ENCODE measurements at regions not wholly inside any gene's neighbourhood (a gene's known extent, or its start where the extent isn't known, plus 50 kb on each side); places are given as distances from the start of the nearest gene placed in this dataset.

DNA sequence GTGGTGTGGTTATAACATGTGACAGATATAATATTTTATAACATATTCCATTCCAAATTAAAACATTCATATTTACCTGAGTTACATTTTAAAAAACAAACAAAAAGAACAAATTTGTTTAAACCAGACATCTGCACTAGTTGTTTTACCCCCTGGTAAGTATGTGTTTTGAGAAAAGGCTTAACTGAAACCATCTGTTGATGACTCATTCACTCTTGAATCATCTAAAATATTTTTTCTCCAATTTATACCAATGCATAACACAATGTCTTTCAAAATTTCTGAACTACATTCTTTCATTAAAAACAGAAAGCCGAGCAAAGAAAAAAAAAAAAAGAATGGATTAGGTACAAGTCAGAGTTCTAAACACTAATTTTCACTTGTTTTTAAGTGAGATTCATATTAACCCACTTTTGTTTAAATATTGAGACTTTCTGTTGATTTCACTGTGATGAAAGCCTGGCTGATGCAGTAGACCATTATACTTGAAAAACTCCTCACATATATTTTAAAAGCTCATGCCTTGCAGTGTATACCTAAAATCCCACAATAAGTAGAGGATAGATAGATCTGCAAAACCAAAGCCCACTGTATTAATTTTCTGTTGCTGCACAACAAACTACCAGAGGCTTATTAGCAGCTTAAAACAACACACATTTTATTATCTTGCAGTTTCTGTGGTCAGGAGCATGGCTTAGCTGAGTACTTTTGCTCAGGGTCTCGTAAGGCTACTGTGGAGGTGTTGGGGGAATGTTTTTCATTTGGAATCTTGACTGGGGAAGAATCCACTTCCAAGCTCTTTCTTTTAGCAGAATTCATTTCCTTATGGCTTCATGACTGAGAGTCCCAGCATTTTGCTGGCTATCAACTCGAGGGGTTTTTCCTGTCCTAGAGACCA, 221.5 kb downstream of the PCDH18 start:
- TF ChIP-seq, protein P1, sequence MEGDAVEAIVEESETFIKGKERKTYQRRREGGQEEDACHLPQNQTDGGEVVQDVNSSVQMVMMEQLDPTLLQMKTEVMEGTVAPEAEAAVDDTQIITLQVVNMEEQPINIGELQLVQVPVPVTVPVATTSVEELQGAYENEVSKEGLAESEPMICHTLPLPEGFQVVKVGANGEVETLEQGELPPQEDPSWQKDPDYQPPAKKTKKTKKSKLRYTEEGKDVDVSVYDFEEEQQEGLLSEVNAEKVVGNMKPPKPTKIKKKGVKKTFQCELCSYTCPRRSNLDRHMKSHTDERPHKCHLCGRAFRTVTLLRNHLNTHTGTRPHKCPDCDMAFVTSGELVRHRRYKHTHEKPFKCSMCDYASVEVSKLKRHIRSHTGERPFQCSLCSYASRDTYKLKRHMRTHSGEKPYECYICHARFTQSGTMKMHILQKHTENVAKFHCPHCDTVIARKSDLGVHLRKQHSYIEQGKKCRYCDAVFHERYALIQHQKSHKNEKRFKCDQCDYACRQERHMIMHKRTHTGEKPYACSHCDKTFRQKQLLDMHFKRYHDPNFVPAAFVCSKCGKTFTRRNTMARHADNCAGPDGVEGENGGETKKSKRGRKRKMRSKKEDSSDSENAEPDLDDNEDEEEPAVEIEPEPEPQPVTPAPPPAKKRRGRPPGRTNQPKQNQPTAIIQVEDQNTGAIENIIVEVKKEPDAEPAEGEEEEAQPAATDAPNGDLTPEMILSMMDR (IDR thresholded peaks at IDR 0.05): no peak
- TF ChIP-seq ZFX (IDR thresholded peaks at IDR 0.05; ENCODE audit: borderline replicate concordance): no peak
